OCI-LY3 (cell line): ENCODE measurements at regions not wholly inside any gene's neighbourhood (a gene's known extent, or its start where the extent isn't known, plus 50 kb on each side); places are given as distances from the start of the nearest gene placed in this dataset.

Experiments
- H2AFZ ChIP-seq: fragments of 200-600, 300-600 bp; shearing (Covaris generic); 2 replicates; pipeline ENCODE4 v1.6.0; 2014; ENCODE audit warnings: antibody characterized with exemption, low read depth, low read length
- H3K27ac ChIP-seq: fragments of 200-600, 300-600 bp; sonication (generic); 2 replicates; pipeline ENCODE4 v1.5.1; 2014; ENCODE audit warnings: mild to moderate bottlenecking, low read length, moderate library complexity, mixed read lengths
- H3K27me3 ChIP-seq: fragments of 200-600, 300-600 bp; sonication (generic); 2 replicates; pipeline ENCODE4 v1.6.1; 2014; ENCODE audit warnings: low read depth, low read length, mixed read lengths
- H3K36me3 ChIP-seq: fragments of 200-600, 300-600 bp; sonication (generic); replicated peaks from 2 replicates; pipeline ENCODE3; 2014; ENCODE audit warnings: low read depth, low read length, mixed read lengths
- H3K4me1 ChIP-seq: fragments of 300-600, 200-600 bp; sonication (generic); 2 replicates; pipeline ENCODE4 v1.6.1; 2014; ENCODE audit warnings: low read length, mixed read lengths
- H3K4me2 ChIP-seq: fragments of 200-600, 300-600 bp; sonication (generic); 2 replicates; pipeline ENCODE4 v1.6.1; 2014; ENCODE audit warnings: low read length, mixed read lengths
- H3K4me3 ChIP-seq: fragments of 300-600, 200-600 bp; sonication (generic); 2 replicates; pipeline ENCODE4 v1.5.1; 2014; ENCODE audit warnings: antibody characterized with exemption, mild to moderate bottlenecking, low read length, moderate library complexity
- H3K79me2 ChIP-seq: fragments of 300-600, 200-600 bp; shearing (Covaris generic); 2 replicates; pipeline ENCODE4 v1.6.1; 2014; ENCODE audit warnings: mild to moderate bottlenecking, low read length, mixed read lengths
- H3K9ac ChIP-seq: fragments of 300-600, 200-600 bp; shearing (Covaris generic); 2 replicates; pipeline ENCODE4 v1.6.0; 2014; ENCODE audit warnings: mild to moderate bottlenecking, low read length, moderate library complexity
- H3K9me3 ChIP-seq: fragments of 200-600, 300-600 bp; shearing (Covaris generic); 2 replicates; pipeline ENCODE4 v1.6.1; 2014; ENCODE audit warnings: low read length, mixed read lengths; ENCODE audit not compliant: insufficient read depth
- H4K20me1 ChIP-seq: fragments of 200-600, 300-600 bp; sonication (generic); 2 replicates; pipeline ENCODE4 v1.6.1; 2016; ENCODE audit warnings: low read length, mixed read lengths; ENCODE audit not compliant: insufficient read depth
- CTCF ChIP-seq: fragments of 200-600, 300-600 bp; sonication (generic); IDR thresholded peaks from 2 replicates; pipeline ENCODE4 v1.5.1; 2014; ENCODE audit warnings: antibody characterized with exemption, low read length, low read depth
- EZH2phosphoT487 ChIP-seq: fragments of 200-600 bp; shearing (Covaris generic); IDR thresholded peaks from 2 replicates; pipeline ENCODE4 v1.6.1; 2018; ENCODE audit warnings: antibody characterized with exemption, mixed run types, low read depth

GRCh38 chr4:28913466-28913865, 1806.7 kb upstream of the PCDH7 start:
- Histone ChIP-seq H4K20me1 (no peaks in the 10 kb centered on the region), H3K4me1 (no peaks in the 10 kb centered on the region), H3K27me3 (no peaks in the 10 kb centered on the region), H3K4me2 (no peak overlapping the region), H3K79me2 (no peaks in the 10 kb centered on the region), H3K9ac (no peak overlapping the region), H3K9me3 (no peaks in the 10 kb centered on the region), H3K27ac (no peak overlapping the region), H3K4me3 (no peak overlapping the region), H3K36me3 (no peaks in the 10 kb centered on the region), H2AFZ (no peak overlapping the region)
- TF ChIP-seq CTCF, result no peak
- TF ChIP-seq EZH2phosphoT487, result no peak

GRCh38 chr4:28916585-28916984, 1803.6 kb upstream of the PCDH7 start:
- no peak overlapping the region for H3K9ac ChIP-seq
- TF ChIP-seq EZH2phosphoT487 (no peak), CTCF (no peak)
- no peak overlapping the region for H2AFZ ChIP-seq
- H4K20me1 ChIP-seq, result no peaks in the 10 kb centered on the region
- H3K27me3 ChIP-seq, result no peaks in the 10 kb centered on the region
- H3K4me1 ChIP-seq, result no peaks in the 10 kb centered on the region
- no peaks in the 10 kb centered on the region for H3K36me3 ChIP-seq
- no peak overlapping the region for H3K4me3 ChIP-seq
- H3K27ac ChIP-seq, result no peak overlapping the region
- H3K4me2 ChIP-seq, result no peak overlapping the region
- H3K79me2 ChIP-seq, result no peaks in the 10 kb centered on the region
- no peaks in the 10 kb centered on the region for H3K9me3 ChIP-seq

- Histone ChIP-seq H3K4me1 (no peaks in the 10 kb centered on the region), H3K4me2 (no peak overlapping the region), H3K9me3 (no peaks in the 10 kb centered on the region), H2AFZ (no peak overlapping the region), H3K9ac (no peak overlapping the region), H3K4me3 (no peak overlapping the region), H4K20me1 (no peaks in the 10 kb centered on the region), H3K27me3 (no peaks in the 10 kb centered on the region), H3K79me2 (no peaks in the 10 kb centered on the region), H3K36me3 (no peaks in the 10 kb centered on the region), H3K27ac (no peak overlapping the region)
- TF ChIP-seq CTCF (no peak), EZH2phosphoT487 (no peak)
These were observed 1801.3 kb upstream of the PCDH7 start for GRCh38 chr4:28918871-28919270.

GRCh38 chr4:28921886-28922285, 1798.3 kb upstream of the PCDH7 start:
- Histone ChIP-seq H3K79me2 (no peaks in the 10 kb centered on the region), H2AFZ (no peak overlapping the region), H4K20me1 (no peaks in the 10 kb centered on the region), H3K4me1 (no peaks in the 10 kb centered on the region), H3K9me3 (no peaks in the 10 kb centered on the region), H3K4me2 (no peak overlapping the region), H3K27me3 (no peaks in the 10 kb centered on the region), H3K4me3 (no peak overlapping the region), H3K36me3 (no peaks in the 10 kb centered on the region), H3K9ac (no peak overlapping the region), H3K27ac (no peak overlapping the region)
- TF ChIP-seq CTCF (no peak), EZH2phosphoT487 (no peak)
